Ovary (tissue), 3 donors: ENCODE measurements at regions not wholly inside any gene's neighbourhood (a gene's known extent, or its start where the extent isn't known, plus 50 kb on each side); places are given as distances from the start of the nearest gene placed in this dataset.

ENCODE experiments used
- EP300 ChIP-seq: sonication (generic); formaldehyde crosslinking; IDR thresholded peaks from one replicate; pipeline ENCODE4 v1.6.1; 2017; ENCODE audit warnings: antibody characterized with exemption
- POLR2A ChIP-seq: fragments of 450-650 bp; IDR thresholded peaks from one replicate; pipeline ENCODE4 v1.6.1; 2017; ENCODE audit warnings: antibody characterized with exemption, mild to moderate bottlenecking, moderate library complexity
- TF ChIP-seq, protein P1 (sequence below), 3 donors: fragments of 450-650 bp in 2 of 3; fragments of 200-600 bp in 1 of 3; IDR thresholded peaks; one replicate each; pipeline versions ENCODE4 v1.5.1 to v1.8.0; 2016 to 2022; ENCODE audit warnings: antibody characterized with exemption in 3 of 3, mild to moderate bottlenecking in 1 of 3
- donor health status: DM: no; HTN: no; CAD: no.

DNA sequence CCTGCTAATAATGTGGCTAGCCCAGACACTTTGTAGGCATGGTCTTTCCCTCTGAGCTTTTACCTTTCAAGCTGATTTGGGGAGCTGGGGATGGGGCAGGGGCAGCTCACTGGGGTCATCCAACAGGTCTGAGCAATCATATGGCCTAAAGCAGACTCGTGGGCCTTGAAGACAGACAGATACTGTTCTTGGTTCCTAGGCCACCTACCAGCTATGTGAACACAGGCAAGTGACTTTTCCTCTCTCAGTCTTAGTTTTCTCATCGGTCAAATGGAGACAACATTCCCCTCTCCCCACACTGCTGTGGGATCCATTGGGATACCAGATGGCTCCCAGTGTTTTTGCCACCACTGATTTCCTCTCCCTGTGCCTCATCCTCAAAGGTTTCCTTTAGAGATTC, 181.8 kb downstream of the RRAGC start:
- TF ChIP-seq, protein P1, sequence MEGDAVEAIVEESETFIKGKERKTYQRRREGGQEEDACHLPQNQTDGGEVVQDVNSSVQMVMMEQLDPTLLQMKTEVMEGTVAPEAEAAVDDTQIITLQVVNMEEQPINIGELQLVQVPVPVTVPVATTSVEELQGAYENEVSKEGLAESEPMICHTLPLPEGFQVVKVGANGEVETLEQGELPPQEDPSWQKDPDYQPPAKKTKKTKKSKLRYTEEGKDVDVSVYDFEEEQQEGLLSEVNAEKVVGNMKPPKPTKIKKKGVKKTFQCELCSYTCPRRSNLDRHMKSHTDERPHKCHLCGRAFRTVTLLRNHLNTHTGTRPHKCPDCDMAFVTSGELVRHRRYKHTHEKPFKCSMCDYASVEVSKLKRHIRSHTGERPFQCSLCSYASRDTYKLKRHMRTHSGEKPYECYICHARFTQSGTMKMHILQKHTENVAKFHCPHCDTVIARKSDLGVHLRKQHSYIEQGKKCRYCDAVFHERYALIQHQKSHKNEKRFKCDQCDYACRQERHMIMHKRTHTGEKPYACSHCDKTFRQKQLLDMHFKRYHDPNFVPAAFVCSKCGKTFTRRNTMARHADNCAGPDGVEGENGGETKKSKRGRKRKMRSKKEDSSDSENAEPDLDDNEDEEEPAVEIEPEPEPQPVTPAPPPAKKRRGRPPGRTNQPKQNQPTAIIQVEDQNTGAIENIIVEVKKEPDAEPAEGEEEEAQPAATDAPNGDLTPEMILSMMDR (IDR thresholded peaks at IDR 0.05) = no peak
- TF ChIP-seq POLR2A (no peak), EP300 (no peak)
